NCI-H524 treated with DMSO at 0.1 percent for 48 hours (cell line): ENCODE measurements at regions not wholly inside any gene's neighbourhood (a gene's known extent, or its start where the extent isn't known, plus 50 kb on each side); places are given as distances from the start of the nearest gene placed in this dataset.
"Not testable (repeated sequence)": the region's sequence is repeated elsewhere in the genome, so short reads cannot be mapped to it uniquely, and the experiment has no call there.

Experiments
- DNase-seq: peaks from one replicate; lab custom pipeline; 2025; lab: John Stamatoyannopoulos, UW

- no peak for DNase-seq
Measured at GRCh38 chr6:93183531-93183972, 235.8 kb downstream of the EPHA7 start.

DNA sequence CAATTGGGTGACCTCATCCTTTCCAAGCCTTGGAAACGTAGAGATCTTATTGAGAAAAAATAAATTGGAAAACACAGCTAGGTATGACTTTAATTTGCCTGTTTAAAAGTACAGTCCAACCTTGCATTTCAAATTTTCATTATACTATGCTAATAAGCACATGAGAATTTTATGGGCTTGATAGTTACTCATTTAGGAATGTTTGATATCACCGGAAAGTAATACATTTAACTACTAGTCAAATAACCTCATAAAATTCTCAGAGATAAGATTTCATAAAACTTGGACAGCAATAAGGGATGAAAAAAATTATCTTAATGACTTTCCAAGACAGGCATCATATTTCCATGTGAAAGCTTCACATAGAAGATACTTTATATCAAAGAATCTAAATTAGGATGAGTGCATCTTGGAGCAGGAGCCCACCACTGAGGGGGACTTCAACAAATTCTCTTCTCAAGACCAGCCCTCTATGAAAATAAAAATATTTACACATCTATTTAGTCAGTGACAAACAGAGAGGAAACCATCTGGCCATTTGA lies 236.3 kb downstream of the EPHA7 start:
- DNase-seq, result no peak

- DNase-seq, result no peak
Measured at GRCh38 chr6:93177918-93178317, 241.4 kb downstream of the EPHA7 start.

GRCh38 chr6:93177438-93177837 lies 241.9 kb downstream of the EPHA7 start:
- no peak for DNase-seq

GRCh38 chr6:93176070-93176469 lies 243.3 kb downstream of the EPHA7 start:
- DNase-seq, result no peak

DNA sequence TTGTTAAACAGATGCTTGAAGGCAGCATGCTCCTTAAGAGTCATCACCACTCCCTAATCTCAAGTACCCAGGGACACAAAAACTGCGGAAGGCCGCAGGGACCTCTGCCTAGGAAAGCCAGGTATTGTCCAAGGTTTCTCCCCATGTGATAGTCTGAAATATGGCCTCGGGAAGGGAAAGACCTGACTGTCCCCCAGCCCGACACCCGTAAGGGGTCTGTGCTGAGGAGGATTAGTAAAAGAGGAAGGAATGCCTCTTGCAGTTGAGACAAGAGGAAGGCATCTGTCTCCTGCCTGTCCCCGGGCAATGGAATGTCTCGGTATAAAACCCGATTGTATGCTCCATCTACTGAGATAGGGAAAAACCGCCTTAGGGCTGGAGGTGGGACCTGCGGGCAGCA lies 245.8 kb downstream of the EPHA7 start:
- DNase-seq, result not testable (repeated sequence)

GRCh38 chr6:93165850-93166430 lies 253.4 kb downstream of the EPHA7 start:
- DNase-seq, result no peak

GRCh38 chr6:93164781-93165180 lies 254.6 kb downstream of the EPHA7 start:
- no peak for DNase-seq

DNA sequence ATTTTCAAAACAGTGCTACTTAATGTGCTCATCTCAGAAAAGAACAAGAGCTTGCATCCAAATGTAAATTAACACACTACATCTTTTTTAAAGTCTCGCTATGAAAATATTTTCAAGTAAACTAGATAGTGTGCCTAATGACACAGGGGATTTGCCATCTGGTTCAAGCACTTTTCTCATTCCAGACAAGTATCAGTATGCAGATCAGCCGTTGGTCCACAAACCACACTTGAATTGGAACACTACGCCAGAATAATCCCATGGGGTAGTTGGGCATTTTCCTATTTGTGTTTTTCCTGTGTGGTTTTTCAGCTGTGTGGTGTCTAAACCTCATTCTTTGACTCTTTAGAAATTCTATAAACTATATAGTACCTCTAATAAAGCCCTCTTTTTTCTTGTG lies 256.2 kb downstream of the EPHA7 start:
- no peak for DNase-seq

DNA sequence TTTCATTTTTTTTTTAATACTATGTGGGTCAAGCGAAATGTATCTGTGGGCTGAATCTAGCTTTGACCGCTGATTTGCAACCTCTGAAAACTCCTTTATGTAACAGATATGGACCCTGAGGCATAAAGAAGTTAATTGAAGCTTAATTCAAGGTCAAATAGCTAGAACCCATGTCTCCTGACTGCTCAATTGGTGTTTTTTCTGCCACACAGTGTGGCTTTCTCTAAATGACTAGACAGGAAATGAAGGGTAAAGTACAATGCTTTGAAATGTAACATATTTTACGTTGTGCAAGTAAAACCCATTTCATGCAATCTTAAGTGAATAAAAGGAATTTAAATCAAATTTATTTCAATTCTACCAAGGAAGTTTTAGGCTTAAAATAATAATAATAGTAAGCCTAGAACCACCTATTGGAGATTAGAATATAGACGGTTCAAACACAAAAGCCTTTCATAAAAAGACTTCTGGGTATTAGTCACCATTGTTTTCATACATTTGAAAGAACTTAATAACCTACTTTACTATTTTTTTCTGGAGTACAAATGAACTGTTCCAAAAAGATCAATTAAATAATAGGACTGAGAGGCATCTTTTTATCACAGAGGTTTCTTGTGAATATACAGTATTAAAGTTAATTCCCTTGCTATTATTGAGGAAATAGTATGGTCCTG lies 279.8 kb downstream of the EPHA7 start:
- DNase-seq, result no peak

DNA sequence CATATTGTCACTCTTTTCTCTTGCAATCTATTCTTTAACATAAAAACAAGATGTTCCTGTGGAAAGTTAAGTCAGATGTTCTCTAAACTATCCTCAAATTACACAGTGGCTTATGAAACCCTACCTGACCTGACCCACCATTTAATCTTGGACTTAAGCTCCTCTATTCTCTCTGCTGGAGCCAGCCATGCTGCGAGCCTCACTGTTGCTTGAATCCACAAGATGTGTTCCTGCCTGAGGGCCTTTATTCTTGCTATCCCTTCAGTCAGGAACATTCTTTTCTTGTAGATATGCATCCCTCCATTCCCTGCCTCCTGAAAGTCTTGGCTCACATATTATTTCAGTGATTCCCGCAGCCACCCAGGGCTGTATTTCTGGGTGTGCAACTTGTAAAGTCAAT lies 283.2 kb downstream of the EPHA7 start:
- no peak for DNase-seq

GRCh38 chr6:93124006-93124632 lies 295.2 kb downstream of the EPHA7 start:
- DNase-seq, result no peak

DNA sequence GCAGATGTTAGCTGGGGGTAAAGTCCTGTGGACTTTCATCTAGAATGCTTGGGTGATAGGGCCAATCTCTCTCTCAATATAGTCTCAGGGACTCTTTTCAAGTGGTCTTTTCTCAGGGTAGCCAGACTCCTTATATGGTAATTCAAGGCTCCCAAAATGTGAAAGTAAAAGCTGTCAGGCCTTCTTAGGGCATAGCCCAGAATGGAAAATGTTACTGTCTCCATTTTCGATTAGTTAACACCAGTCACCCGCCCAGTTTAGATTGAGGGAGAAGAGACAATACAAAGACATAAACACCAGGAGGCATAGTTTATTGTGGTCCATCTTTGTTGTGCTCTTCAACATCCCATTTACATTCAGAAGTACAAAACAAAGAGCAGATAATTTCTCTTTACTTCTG lies 295.8 kb downstream of the EPHA7 start:
- DNase-seq, result no peak

GRCh38 chr6:93120154-93120742 lies 299.1 kb downstream of the EPHA7 start:
- no peak for DNase-seq

DNA sequence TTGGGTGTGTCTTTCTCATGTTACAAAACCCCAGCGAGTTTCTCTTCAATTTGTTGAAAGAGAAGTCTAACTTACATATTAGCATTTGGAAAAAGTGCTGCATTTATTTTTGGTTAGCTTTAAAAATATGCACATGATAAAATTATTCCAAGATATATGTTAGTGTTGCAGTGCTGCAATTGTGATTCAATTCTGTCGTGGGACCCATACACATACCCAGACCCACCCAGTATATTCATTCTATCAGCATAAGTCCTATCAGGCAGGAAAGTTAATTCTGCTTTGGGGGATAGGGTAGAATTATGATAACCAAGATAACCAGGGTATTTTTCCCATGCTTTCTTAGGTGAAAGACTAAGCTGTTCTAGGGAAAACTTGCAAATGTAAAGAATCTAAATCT lies 313.5 kb downstream of the EPHA7 start:
- no peak for DNase-seq

DNA sequence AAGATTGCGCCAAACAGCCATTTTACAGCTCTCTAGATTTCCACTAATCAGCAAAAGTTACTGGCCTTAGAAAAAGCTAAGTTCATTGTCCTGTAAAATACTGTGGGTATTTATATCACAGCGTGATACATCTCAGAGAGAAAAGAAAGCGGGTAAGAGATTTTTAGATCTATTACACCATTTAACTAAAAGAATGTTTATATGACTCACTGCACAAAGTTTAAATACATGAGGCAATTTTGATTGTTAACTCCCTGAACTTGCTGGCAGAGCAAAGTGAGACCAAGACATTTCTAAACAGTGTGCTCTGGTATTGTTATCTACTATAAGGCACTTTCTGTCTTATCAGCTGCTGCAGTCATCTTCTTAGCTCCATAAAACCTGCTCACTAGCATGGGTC lies 314.3 kb downstream of the EPHA7 start:
- DNase-seq, result no peak

DNA sequence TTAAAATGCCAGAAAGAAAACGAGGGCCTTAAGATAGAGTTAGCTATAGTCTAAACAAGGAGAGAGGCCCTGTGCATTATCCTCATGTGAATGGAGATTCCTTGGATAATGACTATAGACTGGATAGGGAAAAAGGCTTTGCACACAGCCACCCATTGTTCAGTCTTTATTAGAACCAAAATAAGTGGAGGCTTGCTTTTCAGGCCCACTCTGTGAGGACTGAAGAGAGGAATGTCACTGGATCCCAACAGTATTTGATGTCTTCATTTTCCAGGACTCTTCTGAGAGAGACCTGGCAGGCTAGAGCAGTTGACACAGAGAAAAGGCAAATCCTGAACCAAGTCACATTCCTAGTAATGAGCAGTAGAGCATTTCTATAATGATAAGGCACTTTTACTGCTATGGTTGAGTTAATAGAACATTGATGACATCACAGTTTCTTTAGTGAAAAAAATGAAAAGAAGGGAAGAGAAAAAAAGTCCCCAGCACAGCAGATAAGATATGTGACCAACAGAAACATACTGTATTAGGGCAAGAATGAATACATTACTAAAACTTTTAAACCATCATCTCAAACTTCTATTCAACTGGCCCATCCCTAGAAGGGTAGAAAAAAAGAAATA lies 315.1 kb downstream of the EPHA7 start:
- no peak for DNase-seq

DNA sequence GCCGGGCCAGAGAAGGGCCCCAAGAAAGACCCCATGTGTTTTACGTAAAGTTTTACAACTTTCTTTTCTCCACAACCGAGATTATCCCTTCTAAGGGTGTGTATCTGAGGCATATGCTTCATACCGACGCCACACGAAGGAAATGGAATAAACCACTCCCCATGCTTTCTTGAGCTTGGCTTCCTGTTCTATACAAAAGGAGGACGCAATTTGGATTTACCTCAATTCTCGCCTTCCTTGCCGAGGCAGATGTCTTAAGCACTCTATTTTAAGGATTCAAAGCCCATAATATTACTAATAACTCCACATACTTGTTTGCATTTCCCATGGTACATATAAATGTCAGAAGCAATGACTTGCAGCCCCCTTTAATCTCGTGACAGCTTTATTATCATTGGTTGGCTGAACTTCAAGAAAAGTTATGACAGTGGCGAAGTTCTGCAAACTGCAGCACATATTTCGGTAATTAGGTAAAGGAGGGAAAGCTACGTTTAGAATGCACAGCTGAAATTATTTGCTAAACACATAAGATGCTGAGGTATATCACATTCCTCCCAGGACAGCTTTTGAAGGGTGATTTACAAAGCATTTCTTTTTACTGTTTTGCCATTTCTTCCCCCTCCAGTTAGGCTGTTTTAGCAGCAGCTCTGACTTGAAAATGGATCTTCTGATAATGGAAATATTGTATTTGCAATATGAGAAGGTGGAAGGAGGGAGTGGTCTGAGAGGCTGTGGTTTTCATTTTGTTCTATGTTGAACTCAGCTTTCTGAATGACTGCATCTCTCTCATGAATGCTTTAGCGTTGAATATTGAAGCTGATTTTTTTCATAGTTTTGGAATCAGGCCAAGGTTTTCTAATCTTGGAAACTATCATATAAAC lies 330.5 kb downstream of the EPHA7 start:
- DNase-seq, result no peak

GRCh38 chr6:93087606-93088005 lies 331.8 kb downstream of the EPHA7 start:
- no peak for DNase-seq

DNA sequence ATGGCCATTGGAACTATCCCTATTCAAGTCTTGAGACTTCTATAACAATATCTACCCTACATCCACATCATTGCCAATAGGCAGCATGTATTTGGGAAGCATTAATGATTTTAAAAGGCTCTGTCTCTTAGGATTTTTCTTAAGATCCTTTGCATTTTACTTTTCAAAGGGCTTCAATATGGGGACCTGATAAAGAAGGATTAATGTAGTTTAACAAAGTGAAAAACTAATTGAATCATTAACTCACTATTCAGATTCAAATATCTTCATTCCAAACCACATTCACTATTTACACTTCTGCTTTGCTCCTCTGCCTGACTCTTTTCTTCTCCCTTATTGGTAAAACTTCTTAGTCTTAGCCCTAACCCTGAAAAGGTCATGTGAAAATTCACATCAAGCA lies 333.0 kb downstream of the EPHA7 start:
- DNase-seq, result no peak
